ENCODE measurements at regions not wholly inside any gene's neighbourhood (a gene's known extent, or its start where the extent isn't known, plus 50 kb on each side); places are given as distances from the start of the nearest gene placed in this dataset.

- TF ChIP-seq ARNTL (CRISPR knock-in tag; IDR thresholded peaks at IDR 0.05; ENCODE audit: borderline replicate concordance, low read depth) (no peak), CSRNP3 (CRISPR knock-in tag; IDR thresholded peaks at IDR 0.05) (no peak), RARB (CRISPR knock-in tag; IDR thresholded peaks at IDR 0.05) (no peak), ISL1 (CRISPR knock-in tag; IDR thresholded peaks at IDR 0.05) (no peak), ZFP30 (CRISPR knock-in tag; IDR thresholded peaks at IDR 0.05) (no peak), ZFP3 (CRISPR knock-in tag; IDR thresholded peaks at IDR 0.05) (no peak), GLIS3 (CRISPR knock-in tag; IDR thresholded peaks at IDR 0.05) (no peak), SNAI2 (CRISPR knock-in tag; IDR thresholded peaks at IDR 0.05) (no peak), ZNF8 (CRISPR knock-in tag; IDR thresholded peaks at IDR 0.05) (no peak), PPARA (CRISPR knock-in tag; IDR thresholded peaks at IDR 0.05; ENCODE audit: borderline replicate concordance) (no peak), ZNF70 (CRISPR knock-in tag; IDR thresholded peaks at IDR 0.05) (no peak), BACH2 (CRISPR knock-in tag; IDR thresholded peaks at IDR 0.05; ENCODE audit: borderline replicate concordance) (no peak)
- ATAC-seq, result no peak
Measured at GRCh38 chr7:109879287-109879828, 1211.6 kb upstream of the LRRN3 start.

- TF ChIP-seq ISL1 (CRISPR knock-in tag; IDR thresholded peaks at IDR 0.05), result peak; percentile 66
- peak; percentile 40; the same call in 1 of the 2 replicates for TF ChIP-seq CREB5 (CRISPR knock-in tag; IDR thresholded peaks at IDR 0.05; ENCODE audit: low read depth)
- TF ChIP-seq TCF4 (CRISPR knock-in tag; IDR thresholded peaks at IDR 0.05; ENCODE audit: borderline replicate concordance), result peak; percentile 15; the same call in 1 of the 2 replicates
- TF ChIP-seq ZFP3 (CRISPR knock-in tag; IDR thresholded peaks at IDR 0.05), result no peak
- no peak for ATAC-seq
Measured at GRCh38 chr7:109890622-109891021, 1200.3 kb upstream of the LRRN3 start.

GRCh38 chr7:109893231-109893630 lies 1197.7 kb upstream of the LRRN3 start:
- no peak for ATAC-seq

GRCh38 chr7:109895536-109895935 lies 1195.4 kb upstream of the LRRN3 start:
- TF ChIP-seq ZC3H10 (CRISPR knock-in tag; IDR thresholded peaks at IDR 0.05), result no peak
- no peak for TF ChIP-seq CSRNP3 (CRISPR knock-in tag; IDR thresholded peaks at IDR 0.05)
- no peak for TF ChIP-seq ISL1 (CRISPR knock-in tag; IDR thresholded peaks at IDR 0.05)
- TF ChIP-seq OSR1 (CRISPR knock-in tag; IDR thresholded peaks at IDR 0.05), result no peak
- no peak for TF ChIP-seq ZNF565 (CRISPR knock-in tag; conservative IDR thresholded peaks at IDR 0.05; ENCODE audit: low read depth)
- TF ChIP-seq PPARA (CRISPR knock-in tag; IDR thresholded peaks at IDR 0.05; ENCODE audit: borderline replicate concordance), result no peak
- no peak for TF ChIP-seq ZNF70 (CRISPR knock-in tag; IDR thresholded peaks at IDR 0.05)
- no peak for TF ChIP-seq TOX (CRISPR knock-in tag; IDR thresholded peaks at IDR 0.05; ENCODE audit: borderline replicate concordance)
- TF ChIP-seq CREB5 (CRISPR knock-in tag; IDR thresholded peaks at IDR 0.05; ENCODE audit: low read depth), result no peak
- TF ChIP-seq RARB (CRISPR knock-in tag; IDR thresholded peaks at IDR 0.05), result no peak
- no peak for TF ChIP-seq GLIS3 (CRISPR knock-in tag; IDR thresholded peaks at IDR 0.05)
- no peak for TF ChIP-seq PATZ1 (CRISPR knock-in tag; IDR thresholded peaks at IDR 0.05; ENCODE audit: borderline replicate concordance)
- TF ChIP-seq TSHZ2 (CRISPR knock-in tag; IDR thresholded peaks at IDR 0.05), result no peak
- ATAC-seq, result no peak

More at GRCh38 chr7:109893231-109893630, 1197.7 kb upstream of the LRRN3 start:
- no peak for TF ChIP-seq ZNF8 (CRISPR knock-in tag; IDR thresholded peaks at IDR 0.05)
- TF ChIP-seq ESRRG (CRISPR knock-in tag; IDR thresholded peaks at IDR 0.05), result no peak
- no peak for TF ChIP-seq CREB5 (CRISPR knock-in tag; IDR thresholded peaks at IDR 0.05; ENCODE audit: low read depth)
- TF ChIP-seq TCF4 (CRISPR knock-in tag; IDR thresholded peaks at IDR 0.05; ENCODE audit: borderline replicate concordance), result no peak
- no peak for TF ChIP-seq ZNF70 (CRISPR knock-in tag; IDR thresholded peaks at IDR 0.05)

All from SK-N-SH treated with all-trans-retinoic acid at 6 μM for 48 hours (cell line).